D721Med (cell line): ENCODE measurements at regions not wholly inside any gene's neighbourhood (a gene's known extent, or its start where the extent isn't known, plus 50 kb on each side); places are given as distances from the start of the nearest gene placed in this dataset.

Experiments used
- DNase-seq: peaks from one replicate; pipeline ENCODE4 v3.0.0; 2011; ENCODE audit warnings: low spot score; ENCODE audit not compliant: insufficient read length
- FAIRE-seq: peaks from 2 replicates; lab custom pipeline; 2011; peaks lifted over from hg19 to GRCh38; lab: Jason Lieb, UNC
- TF ChIP-seq, protein P1 (sequence below): IDR thresholded peaks from 2 replicates; pipeline ENCODE4 v1.5.1; 2012; ENCODE audit warnings: mild to moderate bottlenecking, control low read depth; ENCODE audit not compliant: insufficient read depth; ENCODE audit errors: missing control alignments

GRCh38 chr2:176847575-176847974, 365.0 kb upstream of the HNRNPA3 start:
- FAIRE-seq (no peak), DNase-seq (no peak)
- TF ChIP-seq, protein P1, sequence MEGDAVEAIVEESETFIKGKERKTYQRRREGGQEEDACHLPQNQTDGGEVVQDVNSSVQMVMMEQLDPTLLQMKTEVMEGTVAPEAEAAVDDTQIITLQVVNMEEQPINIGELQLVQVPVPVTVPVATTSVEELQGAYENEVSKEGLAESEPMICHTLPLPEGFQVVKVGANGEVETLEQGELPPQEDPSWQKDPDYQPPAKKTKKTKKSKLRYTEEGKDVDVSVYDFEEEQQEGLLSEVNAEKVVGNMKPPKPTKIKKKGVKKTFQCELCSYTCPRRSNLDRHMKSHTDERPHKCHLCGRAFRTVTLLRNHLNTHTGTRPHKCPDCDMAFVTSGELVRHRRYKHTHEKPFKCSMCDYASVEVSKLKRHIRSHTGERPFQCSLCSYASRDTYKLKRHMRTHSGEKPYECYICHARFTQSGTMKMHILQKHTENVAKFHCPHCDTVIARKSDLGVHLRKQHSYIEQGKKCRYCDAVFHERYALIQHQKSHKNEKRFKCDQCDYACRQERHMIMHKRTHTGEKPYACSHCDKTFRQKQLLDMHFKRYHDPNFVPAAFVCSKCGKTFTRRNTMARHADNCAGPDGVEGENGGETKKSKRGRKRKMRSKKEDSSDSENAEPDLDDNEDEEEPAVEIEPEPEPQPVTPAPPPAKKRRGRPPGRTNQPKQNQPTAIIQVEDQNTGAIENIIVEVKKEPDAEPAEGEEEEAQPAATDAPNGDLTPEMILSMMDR = no peak

DNA sequence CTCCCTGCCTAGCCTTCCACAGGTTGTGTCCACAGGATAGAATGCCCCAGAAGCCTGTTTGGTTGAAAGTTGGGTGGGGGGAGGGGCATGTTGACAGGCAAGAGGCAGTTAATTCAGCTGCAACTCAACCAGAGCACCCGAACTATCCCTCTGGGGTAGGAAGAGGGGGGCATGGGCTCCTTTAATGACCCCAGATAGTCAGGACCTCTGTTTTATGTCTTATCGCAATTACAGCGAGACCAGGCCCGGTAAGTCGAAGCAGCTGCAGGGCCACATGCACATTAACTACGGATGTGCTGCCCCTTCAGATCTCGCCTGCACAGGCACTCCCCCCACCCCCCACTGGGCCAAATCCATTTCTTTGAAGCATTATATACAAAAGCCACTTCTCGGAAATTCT, 363.8 kb upstream of the HNRNPA3 start:
- no peak for DNase-seq
- TF ChIP-seq, protein P1 = no peak
- no peak for FAIRE-seq

GRCh38 chr2:176851200-176851888, 361.2 kb upstream of the HNRNPA3 start:
- TF ChIP-seq, protein P1 = no peak
- no peak for DNase-seq
- no peak for FAIRE-seq

GRCh38 chr2:176851889-176852483, 360.6 kb upstream of the HNRNPA3 start:
- FAIRE-seq (no peak), DNase-seq (no peak)
- TF ChIP-seq, protein P1 = no peak

- DNase-seq (no peak), FAIRE-seq (no peak)
- TF ChIP-seq, protein P1 = no peak
These were observed 359.9 kb upstream of the HNRNPA3 start for GRCh38 chr2:176852667-176853066.

- TF ChIP-seq, protein P1 = no peak
- DNase-seq (no peak), FAIRE-seq (no peak)
These were observed 358.5 kb upstream of the HNRNPA3 start for GRCh38 chr2:176854062-176854461.

GRCh38 chr2:176854878-176855277, 357.7 kb upstream of the HNRNPA3 start:
- TF ChIP-seq, protein P1 = no peak
- FAIRE-seq = no peak
- DNase-seq = no peak
